Ishikawa (cell line): ENCODE measurements at regions not wholly inside any gene's neighbourhood (a gene's known extent, or its start where the extent isn't known, plus 50 kb on each side); places are given as distances from the start of the nearest gene placed in this dataset.

Experiments used
- CEBPB ChIP-seq: IDR thresholded peaks from 2 replicates; pipeline ENCODE4 v1.6.1; 2012
- CREB1 ChIP-seq: IDR thresholded peaks from 2 replicates; pipeline ENCODE4 v1.6.1; 2012; ENCODE audit warnings: low read depth
- EGR1 ChIP-seq: IDR thresholded peaks from 2 replicates; pipeline ENCODE4 v1.6.1; 2012
- EP300 ChIP-seq: IDR thresholded peaks from 2 replicates; pipeline ENCODE4 v1.6.1; 2012; ENCODE audit warnings: borderline replicate concordance
- FOXM1 ChIP-seq: IDR thresholded peaks from 2 replicates; pipeline ENCODE4 v1.6.1; 2012; ENCODE audit warnings: low read depth, borderline replicate concordance
- NFIC ChIP-seq: IDR thresholded peaks from 2 replicates; pipeline ENCODE4 v1.6.1; 2012
- RAD21 ChIP-seq: IDR thresholded peaks from 2 replicates; pipeline ENCODE4 v1.6.1; 2012; ENCODE audit warnings: low read depth
- TAF1 ChIP-seq: IDR thresholded peaks from 2 replicates; pipeline ENCODE4 v1.6.1; 2012; ENCODE audit warnings: low read depth, mild to moderate bottlenecking
- TCF12 ChIP-seq: IDR thresholded peaks from 2 replicates; pipeline ENCODE4 v1.6.1; 2012; ENCODE audit warnings: low read depth
- TEAD4 ChIP-seq: IDR thresholded peaks from 2 replicates; pipeline ENCODE4 v1.6.1; 2012
- YY1 ChIP-seq: IDR thresholded peaks from 2 replicates; pipeline ENCODE4 v1.6.1; 2012; ENCODE audit warnings: low read depth
- ZBTB7A ChIP-seq: IDR thresholded peaks from 2 replicates; pipeline ENCODE4 v1.6.1; 2012; ENCODE audit warnings: low read depth
- TF ChIP-seq, protein P1 (sequence below): IDR thresholded peaks from 2 replicates; pipeline ENCODE4 v1.6.1; 2012
- TF ChIP-seq, protein P2 (sequence below): IDR thresholded peaks from 2 replicates; pipeline ENCODE4 v1.6.1; 2012; ENCODE audit warnings: low read depth, mild to moderate bottlenecking
- TF ChIP-seq, protein P3 (sequence below): IDR thresholded peaks from 2 replicates; pipeline ENCODE4 v1.6.1; 2012

DNA sequence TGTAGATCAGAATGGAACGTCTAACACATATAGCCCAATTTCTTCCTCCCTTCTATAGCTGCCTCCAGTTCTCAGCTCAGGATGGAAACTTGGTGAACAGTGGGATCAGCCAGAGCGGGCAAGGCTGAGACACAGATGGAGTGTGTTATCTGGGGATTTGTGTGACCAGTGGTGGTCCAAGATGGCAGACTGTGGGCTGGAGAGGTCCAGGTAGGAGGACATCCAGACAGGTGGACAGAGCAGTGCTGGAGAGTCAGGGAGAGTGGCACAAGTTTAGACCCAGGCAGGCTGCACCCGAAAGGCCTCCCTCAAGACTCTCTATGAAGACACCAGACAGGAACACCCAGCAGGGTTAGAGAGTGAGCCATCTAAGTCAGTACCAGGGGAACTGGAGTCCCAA lies 116.1 kb upstream of the CPSF6 start:
- TF ChIP-seq CEBPB (no peak), FOXM1 (no peak), YY1 (no peak), TEAD4 (no peak), ZBTB7A (no peak), NFIC (no peak), EP300 (no peak)
- TF ChIP-seq, protein P1, sequence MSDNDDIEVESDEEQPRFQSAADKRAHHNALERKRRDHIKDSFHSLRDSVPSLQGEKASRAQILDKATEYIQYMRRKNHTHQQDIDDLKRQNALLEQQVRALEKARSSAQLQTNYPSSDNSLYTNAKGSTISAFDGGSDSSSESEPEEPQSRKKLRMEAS: no peak

DNA sequence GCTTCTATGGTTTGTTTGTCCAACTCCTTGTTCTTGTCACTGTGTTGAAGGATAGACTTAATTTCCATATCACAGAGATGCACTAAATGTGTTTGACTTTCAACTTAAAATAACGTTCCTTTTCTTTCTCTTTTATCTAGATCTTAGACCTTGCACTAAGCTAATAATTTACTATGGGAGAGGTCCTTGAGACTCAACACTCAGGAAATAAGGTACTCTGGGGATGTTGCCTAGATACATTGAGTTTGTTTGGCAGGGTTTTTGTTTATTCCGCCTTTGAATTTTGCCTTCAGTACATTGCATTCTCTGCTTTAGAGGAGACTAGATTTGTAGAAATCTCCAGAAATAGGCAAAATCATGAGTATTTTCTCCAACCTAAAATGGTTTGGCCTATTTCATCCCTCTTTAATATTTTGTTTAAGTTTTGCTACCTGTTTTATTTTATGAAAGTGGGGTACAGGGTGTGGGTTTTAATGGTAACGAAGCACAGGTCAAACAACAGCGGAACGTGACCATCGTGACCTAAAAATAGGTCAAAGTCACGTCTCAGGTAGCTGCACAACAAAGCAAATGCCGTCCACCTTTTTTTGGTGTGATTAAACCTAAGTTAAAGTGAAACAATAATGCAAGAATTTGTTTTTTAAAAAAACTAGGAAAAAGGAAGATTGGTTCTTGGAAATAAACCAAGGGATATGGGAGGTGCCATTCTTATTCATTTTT lies 115.3 kb upstream of the CPSF6 start:
- TF ChIP-seq TAF1: no peak
- no peak for TF ChIP-seq EGR1
- no peak for TF ChIP-seq YY1
- TF ChIP-seq TEAD4: no peak
- TF ChIP-seq RAD21: no peak
- no peak for TF ChIP-seq TCF12
- TF ChIP-seq, protein P2, sequence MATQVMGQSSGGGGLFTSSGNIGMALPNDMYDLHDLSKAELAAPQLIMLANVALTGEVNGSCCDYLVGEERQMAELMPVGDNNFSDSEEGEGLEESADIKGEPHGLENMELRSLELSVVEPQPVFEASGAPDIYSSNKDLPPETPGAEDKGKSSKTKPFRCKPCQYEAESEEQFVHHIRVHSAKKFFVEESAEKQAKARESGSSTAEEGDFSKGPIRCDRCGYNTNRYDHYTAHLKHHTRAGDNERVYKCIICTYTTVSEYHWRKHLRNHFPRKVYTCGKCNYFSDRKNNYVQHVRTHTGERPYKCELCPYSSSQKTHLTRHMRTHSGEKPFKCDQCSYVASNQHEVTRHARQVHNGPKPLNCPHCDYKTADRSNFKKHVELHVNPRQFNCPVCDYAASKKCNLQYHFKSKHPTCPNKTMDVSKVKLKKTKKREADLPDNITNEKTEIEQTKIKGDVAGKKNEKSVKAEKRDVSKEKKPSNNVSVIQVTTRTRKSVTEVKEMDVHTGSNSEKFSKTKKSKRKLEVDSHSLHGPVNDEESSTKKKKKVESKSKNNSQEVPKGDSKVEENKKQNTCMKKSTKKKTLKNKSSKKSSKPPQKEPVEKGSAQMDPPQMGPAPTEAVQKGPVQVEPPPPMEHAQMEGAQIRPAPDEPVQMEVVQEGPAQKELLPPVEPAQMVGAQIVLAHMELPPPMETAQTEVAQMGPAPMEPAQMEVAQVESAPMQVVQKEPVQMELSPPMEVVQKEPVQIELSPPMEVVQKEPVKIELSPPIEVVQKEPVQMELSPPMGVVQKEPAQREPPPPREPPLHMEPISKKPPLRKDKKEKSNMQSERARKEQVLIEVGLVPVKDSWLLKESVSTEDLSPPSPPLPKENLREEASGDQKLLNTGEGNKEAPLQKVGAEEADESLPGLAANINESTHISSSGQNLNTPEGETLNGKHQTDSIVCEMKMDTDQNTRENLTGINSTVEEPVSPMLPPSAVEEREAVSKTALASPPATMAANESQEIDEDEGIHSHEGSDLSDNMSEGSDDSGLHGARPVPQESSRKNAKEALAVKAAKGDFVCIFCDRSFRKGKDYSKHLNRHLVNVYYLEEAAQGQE: no peak
- no peak for TF ChIP-seq NFIC
- no peak for TF ChIP-seq CEBPB
- TF ChIP-seq CREB1: no peak
- TF ChIP-seq EP300: no peak
- TF ChIP-seq, protein P1: no peak
- TF ChIP-seq FOXM1: no peak
- TF ChIP-seq ZBTB7A: no peak
- TF ChIP-seq, protein P3, sequence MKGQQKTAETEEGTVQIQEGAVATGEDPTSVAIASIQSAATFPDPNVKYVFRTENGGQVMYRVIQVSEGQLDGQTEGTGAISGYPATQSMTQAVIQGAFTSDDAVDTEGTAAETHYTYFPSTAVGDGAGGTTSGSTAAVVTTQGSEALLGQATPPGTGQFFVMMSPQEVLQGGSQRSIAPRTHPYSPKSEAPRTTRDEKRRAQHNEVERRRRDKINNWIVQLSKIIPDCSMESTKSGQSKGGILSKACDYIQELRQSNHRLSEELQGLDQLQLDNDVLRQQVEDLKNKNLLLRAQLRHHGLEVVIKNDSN: no peak

DNA sequence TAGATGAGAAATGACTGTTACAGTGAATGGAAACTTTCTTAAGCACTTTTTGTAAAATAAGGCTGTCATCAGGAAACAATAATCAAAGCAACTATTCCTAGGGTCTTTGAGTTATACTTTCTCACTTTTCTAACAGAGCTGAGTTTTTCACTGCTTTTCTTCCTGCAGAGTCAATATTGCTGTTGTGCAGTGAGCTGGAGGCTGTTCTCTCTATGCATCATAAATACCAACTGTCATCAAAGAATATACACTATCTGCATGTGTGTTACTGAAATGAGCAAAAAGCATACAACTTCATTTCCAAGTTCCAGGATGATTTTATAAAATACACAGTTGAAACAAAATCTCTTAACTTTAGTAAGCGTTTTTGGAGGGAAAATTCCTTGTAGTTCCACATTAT lies 110.4 kb upstream of the CPSF6 start:
- TF ChIP-seq CEBPB (peak; percentile 42; the same call in 1 of the 2 replicates), FOXM1 (no peak)

DNA sequence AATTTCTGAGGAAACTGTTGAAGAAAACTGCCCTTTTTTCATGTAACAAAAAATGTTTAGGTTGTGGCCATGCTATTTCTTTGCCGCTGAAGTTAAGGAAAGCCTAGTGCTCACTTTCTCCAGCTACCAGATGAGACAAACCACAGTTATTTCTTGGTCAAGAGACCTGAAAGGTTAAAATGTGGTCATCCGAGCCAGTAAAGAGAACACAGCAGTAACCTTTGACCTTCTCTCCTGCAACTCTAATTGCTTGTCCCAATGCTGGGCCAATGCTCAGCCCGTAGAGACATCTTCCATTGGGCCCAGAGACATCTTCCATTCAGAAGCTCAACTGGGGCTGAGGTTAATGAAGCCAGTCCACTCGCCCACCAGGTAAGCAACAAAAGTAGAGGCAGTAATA lies 109.8 kb upstream of the CPSF6 start:
- no peak for TF ChIP-seq TEAD4
- TF ChIP-seq CEBPB: no peak
- TF ChIP-seq, protein P3: no peak
- no peak for TF ChIP-seq EGR1
- TF ChIP-seq YY1: no peak
- TF ChIP-seq TCF12: no peak
- TF ChIP-seq NFIC: no peak
- TF ChIP-seq CREB1: no peak
- no peak for TF ChIP-seq RAD21
- TF ChIP-seq, protein P1: no peak
- no peak for TF ChIP-seq FOXM1
- no peak for TF ChIP-seq ZBTB7A
- TF ChIP-seq EP300: no peak
- TF ChIP-seq TAF1: no peak
- TF ChIP-seq, protein P2: no peak

DNA sequence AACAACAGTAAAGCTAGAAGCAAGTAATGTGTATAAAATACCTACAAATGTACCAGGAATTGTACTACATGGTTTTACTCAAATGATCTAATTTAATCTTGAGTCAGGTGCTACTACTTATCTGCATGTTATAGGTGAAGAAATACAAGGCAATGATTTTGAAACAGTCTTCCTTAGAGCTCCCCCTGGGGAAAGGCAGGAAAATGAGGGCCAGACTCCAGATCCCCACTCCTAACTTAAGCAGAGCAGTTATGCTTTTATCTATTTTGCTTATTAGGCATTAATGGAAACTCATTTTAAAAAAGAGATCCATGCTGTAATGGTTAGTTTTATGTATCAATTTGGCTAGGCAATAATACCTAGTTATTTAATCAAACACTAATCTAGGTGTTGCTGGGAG lies 109.3 kb upstream of the CPSF6 start:
- TF ChIP-seq TCF12 (no peak), RAD21 (peak; percentile 70), CEBPB (peak; percentile 69; the same call in 1 of the 2 replicates), FOXM1 (no peak), TEAD4 (no peak)
- TF ChIP-seq, protein P3: no peak
- TF ChIP-seq, protein P2: no peak
